H7 (cell line): ENCODE measurements at regions not wholly inside any gene's neighbourhood (a gene's known extent, or its start where the extent isn't known, plus 50 kb on each side); places are given as distances from the start of the nearest gene placed in this dataset.
"Not testable (repeated sequence)": the region's sequence is repeated elsewhere in the genome, so short reads cannot be mapped to it uniquely, and the experiment has no call there.

ENCODE experiments used
- DNase-seq: peaks from one replicate; pipeline ENCODE4 v3.0.0; 2012
- H3K27me3 ChIP-seq: 2 replicates; pipeline ENCODE4 v1.6.0; 2011; ENCODE audit warnings: mild to moderate bottlenecking, low read length; ENCODE audit not compliant: control insufficient read depth, insufficient read depth
- H3K36me3 ChIP-seq: replicated peaks from 2 replicates; pipeline ENCODE4 v1.5.1; 2011; ENCODE audit warnings: low read length; ENCODE audit not compliant: control insufficient read depth, insufficient read depth
- H3K4me3 ChIP-seq: 2 replicates; pipeline ENCODE4 v1.5.1; 2011; ENCODE audit warnings: low read depth, mild to moderate bottlenecking, control low read depth, low read length, moderate library complexity; ENCODE audit not compliant: insufficient read depth

DNA sequence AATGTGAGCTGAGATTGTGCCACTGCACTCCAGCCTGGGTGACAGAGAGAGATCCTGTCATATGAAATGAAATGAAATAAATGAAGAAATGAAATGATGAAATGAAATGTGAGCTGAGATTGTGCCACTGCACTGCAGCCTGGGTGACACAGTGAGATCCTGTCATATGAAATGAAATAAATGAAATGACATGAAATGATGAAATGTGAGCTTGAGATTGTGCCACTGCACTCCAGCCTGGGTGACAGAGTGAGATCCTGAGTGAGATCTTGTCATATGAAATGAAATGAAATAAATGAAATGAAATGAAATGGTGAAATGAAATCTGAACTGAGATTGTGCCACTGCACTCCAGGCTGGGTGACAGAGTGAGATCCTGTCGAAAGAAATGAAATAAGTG lies 58.2 kb upstream of the FAN1 start:
- not testable (repeated sequence) for H3K36me3 ChIP-seq, H3K4me3 ChIP-seq, H3K27me3 ChIP-seq, DNase-seq
